NCI-H146 (cell line): ENCODE measurements at regions not wholly inside any gene's neighbourhood (a gene's known extent, or its start where the extent isn't known, plus 50 kb on each side); places are given as distances from the start of the nearest gene placed in this dataset.
"Not testable (repeated sequence)": the region's sequence is repeated elsewhere in the genome, so short reads cannot be mapped to it uniquely, and the experiment has no call there.

Experiments used
- DNase-seq: peaks from one replicate; lab custom pipeline; 2025; lab: John Stamatoyannopoulos, UW

GRCh38 chr7:124247691-124248090 is 214.8 kb upstream of the TMEM229A start:
- DNase-seq, result no peak

DNA sequence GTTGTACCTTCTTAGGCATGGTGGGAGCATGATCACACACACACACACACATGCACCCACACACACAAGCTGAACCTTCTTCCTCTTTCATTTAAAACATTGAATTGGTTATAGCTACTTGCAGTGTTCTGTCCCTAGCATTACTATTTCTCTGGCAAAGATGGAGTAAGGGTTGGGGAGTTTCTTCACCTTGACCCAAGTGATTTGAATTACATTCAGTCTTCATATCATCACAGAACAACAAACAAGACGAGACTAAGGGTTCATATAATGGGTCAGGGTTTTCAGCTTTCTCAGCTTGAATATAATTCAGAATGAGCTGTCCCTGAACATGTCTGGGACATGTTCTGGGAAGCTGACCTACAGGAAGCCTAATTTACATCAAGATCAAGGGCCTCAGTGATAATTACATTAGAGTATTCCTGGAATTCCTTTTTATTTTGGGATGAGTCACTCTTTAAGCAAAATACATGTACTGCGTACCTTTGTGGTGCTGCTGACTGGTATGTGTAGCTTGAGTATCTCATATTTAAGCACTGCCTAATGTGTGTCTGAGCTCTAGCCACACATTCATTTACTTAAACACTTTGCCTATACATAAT is 213.5 kb upstream of the TMEM229A start:
- DNase-seq, result no peak

DNA sequence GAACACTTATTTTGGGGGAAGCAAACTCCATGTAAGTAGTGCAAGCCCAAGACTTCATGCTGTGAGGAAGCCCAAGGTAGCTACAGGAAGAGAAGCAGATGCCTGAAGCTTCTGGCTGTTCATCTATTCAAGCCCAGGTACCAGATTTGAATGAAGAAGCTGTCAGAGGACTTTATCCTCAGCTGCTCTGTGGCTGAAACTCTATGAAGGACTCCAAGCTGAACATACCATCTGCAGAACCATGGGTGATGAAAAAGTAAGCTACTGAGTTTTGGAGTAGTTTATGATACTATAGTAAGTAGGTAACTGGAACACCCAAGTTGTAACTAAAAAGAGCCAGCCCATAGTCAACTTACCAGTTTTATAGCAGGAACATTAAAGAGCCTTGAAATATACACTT is 211.6 kb upstream of the TMEM229A start:
- DNase-seq, result not testable (repeated sequence)

- DNase-seq, result no peak
Measured at GRCh38 chr7:124219681-124220080, 186.8 kb upstream of the TMEM229A start.

GRCh38 chr7:124208642-124209041 is 175.8 kb upstream of the TMEM229A start:
- no peak for DNase-seq

DNA sequence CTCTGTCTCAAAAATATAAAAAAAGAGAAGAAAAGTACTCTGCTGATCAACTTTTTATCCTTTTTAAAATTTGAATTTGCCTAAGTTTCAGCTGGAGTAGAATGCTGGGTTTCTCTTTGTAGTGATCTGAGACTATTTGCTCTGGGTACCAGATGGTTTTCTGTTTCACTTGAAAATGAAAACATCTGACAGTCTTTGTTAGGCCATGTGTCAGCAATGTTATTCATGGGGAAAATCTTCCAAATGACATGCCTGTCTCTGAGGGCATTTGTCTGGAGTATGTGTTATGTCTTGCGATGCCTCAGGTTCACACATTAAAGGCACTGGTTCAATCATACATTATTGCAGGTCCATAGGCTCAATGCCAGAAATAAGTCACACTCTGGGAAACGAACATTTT is 175.3 kb upstream of the TMEM229A start:
- no peak for DNase-seq

DNA sequence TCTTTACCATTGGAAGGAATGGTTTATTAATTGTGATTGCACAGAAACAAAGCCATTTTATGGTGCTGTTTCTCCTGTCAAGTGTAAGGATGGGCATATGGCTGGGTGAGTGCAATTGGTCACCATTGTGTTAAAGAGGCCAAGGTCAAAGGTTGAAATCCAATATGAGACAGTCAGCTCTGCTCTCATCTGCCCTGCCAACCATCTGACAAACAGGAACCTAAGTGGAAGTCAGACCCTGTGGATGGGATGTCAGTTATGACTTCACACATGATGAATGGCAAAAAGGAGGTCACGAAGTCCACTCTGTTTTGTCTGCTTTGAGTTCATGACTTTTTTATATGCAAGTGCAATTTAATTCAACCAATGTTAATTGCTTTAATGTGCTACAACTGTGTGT is 172.7 kb upstream of the TMEM229A start:
- no peak for DNase-seq

GRCh38 chr7:124202546-124202945 is 169.7 kb upstream of the TMEM229A start:
- DNase-seq, result no peak

- DNase-seq, result no peak
Measured at GRCh38 chr7:124201768-124202349, 169.0 kb upstream of the TMEM229A start.

- no peak for DNase-seq
Measured at GRCh38 chr7:124196519-124196918, 163.7 kb upstream of the TMEM229A start.

DNA sequence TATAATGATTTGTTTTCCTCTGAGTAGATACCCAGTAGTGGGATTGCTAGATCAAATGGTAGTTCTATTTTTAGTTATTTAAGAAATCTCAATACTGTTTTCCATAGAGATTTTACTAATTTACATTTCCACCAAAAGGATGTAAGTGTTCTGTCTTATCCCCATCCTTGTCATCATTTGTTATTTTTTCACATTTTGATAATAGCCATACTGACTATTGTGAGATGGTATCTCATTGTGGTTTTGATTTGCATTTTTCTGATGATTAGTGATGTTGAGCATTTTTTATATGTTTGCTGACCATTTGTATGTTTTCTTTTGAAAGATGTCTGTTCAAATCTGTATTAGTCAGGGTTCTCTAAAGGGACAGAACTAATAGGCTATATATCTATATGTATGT is 160.0 kb upstream of the TMEM229A start:
- DNase-seq, result no peak

DNA sequence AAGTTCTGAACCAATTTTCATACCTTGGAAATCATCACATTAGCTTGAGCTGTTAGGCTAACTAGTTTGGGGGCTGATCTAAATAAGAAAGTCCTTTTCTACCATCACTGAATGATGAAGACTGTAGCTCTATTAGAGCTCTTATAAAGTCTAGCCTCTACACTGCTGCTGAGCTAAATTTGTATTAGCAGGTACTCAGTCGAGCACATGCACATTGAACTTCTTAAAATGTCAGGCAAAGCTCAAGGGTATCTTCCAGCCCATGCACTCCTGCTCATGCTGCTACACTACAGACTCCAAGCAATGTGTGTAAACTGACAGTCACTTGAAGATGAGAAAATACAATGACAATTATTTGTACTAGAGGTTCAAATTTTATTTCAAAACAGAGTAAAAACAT is 158.8 kb upstream of the TMEM229A start:
- DNase-seq, result no peak

DNA sequence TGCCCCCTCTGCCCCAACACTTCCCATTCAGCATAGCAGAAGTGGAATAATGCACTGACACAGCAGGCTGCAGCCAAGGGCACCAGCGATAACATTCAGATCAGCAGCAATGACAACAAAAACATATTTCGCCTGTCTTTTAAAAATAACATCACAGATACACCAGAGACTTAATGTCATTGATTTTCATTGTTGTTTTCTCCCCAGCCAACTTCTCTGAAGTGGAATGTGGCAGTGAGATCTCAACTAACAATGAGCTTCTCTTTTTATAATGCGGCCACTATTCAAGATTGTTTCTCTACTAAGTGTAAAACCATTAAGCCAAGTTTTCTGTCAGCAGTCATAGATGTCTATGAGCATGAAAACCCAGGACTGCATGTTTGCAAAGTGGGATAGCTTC is 158.2 kb upstream of the TMEM229A start:
- DNase-seq, result no peak

DNA sequence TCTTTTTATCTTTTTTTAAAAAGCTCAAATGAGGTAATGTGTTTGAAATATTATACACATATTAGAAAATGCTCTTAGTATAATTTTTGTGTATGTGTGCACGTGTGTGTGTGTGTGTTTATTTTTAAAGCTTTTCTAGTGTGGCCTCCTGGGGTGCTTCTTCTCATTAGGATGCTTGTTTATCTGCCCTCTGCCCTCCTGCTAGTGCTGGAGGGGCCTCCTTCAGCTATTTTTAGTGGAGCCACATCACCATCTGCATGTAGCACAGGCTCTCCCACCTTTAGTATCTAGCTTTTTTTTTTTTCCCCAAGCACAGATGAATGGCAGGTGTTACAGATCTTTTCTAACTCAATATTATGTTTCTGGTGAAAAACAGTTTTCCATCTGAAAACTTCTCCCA is 155.7 kb upstream of the TMEM229A start:
- DNase-seq, result no peak

DNA sequence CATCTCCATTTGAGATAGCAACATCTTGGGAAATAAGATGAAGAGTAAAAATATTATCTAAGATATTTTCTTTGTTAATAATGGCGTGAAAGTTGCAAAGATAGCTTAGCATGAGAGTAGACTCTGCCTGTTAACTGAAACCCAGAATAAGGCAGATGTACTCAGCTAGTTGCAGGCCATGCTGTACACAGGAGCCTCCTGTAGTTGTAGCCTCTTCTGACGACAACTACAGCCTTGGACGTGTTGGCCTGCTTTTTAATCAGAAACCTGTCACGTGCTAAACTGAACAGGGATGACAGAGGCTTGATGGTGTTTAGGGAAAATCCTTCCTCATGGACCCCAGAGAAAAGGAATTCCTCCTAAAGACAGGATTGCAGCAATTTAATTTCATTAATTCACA is 155.1 kb upstream of the TMEM229A start:
- DNase-seq, result no peak

GRCh38 chr7:124183649-124184048 is 150.8 kb upstream of the TMEM229A start:
- no peak for DNase-seq

DNA sequence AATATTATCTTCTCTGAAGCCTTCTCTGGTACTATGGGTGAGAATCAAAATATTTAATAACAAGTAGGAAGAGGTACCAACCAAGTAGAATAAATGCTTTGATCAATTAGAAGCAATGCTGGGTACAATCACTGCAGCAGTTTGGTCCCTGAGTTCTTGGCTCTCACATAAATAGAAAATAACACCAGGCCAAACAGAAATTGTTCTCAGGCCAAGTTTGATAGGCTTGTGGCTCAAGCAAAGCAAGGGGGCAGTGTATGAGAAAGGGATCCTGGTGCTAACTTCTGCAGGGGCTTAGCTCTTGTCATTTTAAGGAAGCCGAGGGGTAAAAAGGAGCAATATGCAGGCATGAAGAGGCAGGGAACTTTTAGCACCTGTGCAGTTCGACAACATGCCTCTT is 146.8 kb upstream of the TMEM229A start:
- no peak for DNase-seq

DNA sequence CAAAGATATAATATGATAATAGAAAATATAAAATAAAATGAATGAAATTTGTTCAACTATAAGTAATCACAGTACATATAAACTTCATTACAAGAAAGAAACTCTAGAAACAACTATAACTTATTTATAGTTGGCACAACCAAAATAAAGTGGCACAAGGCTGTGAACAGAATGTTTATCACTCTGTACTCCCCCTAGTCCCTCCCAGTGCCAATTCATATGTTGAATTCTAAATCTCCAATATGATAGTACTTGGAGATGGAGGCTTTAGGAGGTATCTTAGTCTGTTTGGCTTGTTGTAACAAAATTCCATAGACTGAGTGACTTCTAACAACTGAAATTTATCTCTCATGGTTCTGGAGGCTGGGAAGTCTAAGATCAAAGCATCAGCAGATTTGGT is 145.0 kb upstream of the TMEM229A start:
- DNase-seq, result no peak

DNA sequence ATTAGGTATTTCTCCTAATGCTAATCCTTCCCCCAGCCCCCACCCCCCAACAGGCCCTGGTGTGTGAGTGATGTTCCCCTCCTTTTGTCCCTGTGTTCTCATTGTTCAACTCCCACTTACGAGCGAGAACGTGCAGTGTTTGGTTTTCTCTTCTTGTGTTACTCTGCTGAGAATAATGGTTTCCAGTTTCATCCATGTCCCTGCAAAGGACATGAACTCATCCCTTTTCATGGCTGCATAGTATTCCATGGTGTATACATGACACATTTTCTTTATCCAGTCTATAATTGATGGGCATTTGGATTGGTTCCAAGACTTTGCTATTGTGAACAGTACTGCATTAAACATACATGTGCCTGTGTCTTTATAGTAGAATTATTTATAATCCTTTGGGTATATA is 138.9 kb upstream of the TMEM229A start:
- DNase-seq, result not testable (repeated sequence)

DNA sequence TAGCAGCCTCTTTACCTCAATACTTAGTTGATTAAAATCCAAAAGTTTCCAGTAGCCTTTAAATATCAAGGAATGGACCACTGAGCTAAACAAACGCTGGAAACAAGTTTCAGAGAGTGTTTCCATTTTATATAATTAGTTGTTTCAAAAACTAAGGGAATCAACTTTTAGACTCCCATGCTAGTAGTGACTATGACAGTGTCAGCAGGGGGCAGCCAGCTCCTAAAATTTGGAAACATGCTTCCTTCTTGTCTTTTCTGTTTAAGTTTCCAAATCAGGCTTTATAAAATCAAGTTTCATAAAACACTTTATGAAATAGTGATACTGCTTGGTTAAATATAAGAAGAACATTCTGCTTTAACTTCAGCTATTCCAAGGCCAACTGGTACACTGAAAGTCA is 138.2 kb upstream of the TMEM229A start:
- DNase-seq, result no peak

GRCh38 chr7:124168616-124169015 is 135.7 kb upstream of the TMEM229A start:
- DNase-seq, result no peak

GRCh38 chr7:124162667-124163066 is 129.8 kb upstream of the TMEM229A start:
- no peak for DNase-seq

DNA sequence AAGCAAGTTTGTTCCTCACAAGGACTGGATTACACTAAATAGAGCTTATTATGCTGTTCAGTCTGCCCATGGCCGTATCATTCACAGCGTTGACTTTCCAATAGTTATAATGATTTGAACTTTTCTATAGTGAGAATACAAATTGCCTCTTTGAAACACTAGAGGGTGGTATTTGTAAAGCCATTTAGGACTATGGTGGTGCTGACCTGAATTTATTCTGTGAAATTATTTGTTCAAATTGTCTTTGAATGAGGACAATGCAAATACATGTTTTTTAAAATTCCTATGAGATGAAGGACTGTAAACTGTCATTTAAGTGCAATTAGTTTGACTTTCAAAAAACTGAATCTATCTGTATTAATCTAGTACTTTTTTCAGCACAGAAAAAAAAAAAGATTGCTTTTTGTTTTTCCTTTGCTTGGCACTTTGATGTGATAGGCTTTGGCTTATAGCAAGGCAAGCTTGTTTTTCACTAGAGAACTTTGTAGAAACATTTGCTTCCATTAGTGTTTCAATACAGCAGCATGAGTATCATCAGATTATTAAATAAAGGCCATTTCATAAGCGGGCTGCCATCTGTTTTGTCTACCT is 122.7 kb upstream of the TMEM229A start:
- peak; percentile 5 for DNase-seq
